Coronary artery (tissue), 2 donors: ENCODE measurements at regions not wholly inside any gene's neighbourhood (a gene's known extent, or its start where the extent isn't known, plus 50 kb on each side); places are given as distances from the start of the nearest gene placed in this dataset.

Experiments used
- DNase-seq: peaks from one replicate; pipeline ENCODE4 v3.0.0-alpha.2; 2017; ENCODE audit warnings: low spot score
- H3K27ac ChIP-seq, 2 donors: fragments of 200-600 bp; sonication (generic); one replicate each; pipeline ENCODE4 v1.5.1; 2016 to 2019
- H3K4me3 ChIP-seq: fragments of 200-600 bp; sonication (generic); 2 replicates; pipeline ENCODE4 v1.5.1; 2016; ENCODE audit warnings: mild to moderate bottlenecking, moderate library complexity
- CTCF ChIP-seq: fragments of 200-600 bp; sonication (generic); IDR thresholded peaks from one replicate; pipeline ENCODE4 v1.5.1; 2019; ENCODE audit warnings: antibody characterized with exemption

DNA sequence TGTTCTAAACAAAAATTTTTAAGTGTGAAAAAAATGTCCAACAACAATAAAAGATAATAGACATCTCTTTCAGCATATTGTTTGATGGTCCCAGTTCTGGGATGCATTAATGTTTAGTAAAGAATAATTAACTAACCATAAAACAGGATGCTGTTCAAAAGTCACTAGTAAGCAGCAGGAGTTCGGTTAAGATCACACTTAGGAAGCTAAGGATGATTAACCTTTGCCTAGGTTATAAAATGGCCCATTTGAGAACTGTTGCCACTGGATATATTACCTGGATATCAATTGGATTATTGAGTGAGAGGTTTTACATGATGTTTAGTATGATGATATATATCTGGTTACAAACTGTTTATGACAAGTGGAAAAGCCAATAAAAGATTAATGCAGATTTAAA lies 171.7 kb downstream of the ATG4C start:
- Histone ChIP-seq H3K27ac (no peak overlapping the region), H3K4me3 (no peak overlapping the region)
- DNase-seq: no peak
- TF ChIP-seq CTCF: no peak

DNA sequence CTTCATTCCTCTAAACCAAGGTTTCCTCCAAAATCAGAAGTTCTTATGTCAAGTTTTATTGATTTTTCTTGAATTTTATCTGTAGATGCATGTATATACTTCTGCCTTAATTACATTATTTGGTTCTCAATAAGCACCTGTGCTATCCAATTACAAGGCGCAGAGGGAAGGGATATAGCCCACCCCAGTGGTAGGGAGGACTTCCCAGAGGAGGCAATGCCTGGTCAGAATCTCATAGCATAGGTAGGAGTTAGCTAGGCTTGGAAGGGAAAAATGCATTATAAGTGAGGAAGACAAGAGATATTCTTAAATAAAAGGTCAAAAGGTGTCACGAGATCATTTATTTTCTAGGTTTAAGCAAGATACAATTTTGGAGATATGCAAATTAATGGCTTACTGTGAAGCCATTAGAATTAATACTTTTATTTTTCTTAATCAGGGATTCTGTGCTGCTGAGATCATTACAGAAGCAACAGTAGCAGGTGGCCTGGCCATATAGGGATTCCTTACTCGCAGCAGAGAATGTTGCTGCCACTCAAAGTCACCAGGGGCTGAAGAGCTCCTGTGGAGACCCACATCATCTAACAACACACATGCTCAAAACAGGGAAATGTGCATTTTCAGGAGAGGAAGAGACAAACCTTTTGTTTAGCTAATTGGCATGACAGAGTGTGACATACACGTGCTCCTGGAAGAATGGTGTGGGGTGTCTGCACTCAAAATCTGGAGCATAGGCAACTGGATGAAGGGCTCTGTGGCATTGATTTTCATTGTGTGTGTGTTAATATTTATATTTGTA lies 178.3 kb downstream of the ATG4C start:
- DNase-seq: no peak
- TF ChIP-seq CTCF: no peak
- H3K4me3 ChIP-seq: no peak overlapping the region
- no peak overlapping the region for H3K27ac ChIP-seq

DNA sequence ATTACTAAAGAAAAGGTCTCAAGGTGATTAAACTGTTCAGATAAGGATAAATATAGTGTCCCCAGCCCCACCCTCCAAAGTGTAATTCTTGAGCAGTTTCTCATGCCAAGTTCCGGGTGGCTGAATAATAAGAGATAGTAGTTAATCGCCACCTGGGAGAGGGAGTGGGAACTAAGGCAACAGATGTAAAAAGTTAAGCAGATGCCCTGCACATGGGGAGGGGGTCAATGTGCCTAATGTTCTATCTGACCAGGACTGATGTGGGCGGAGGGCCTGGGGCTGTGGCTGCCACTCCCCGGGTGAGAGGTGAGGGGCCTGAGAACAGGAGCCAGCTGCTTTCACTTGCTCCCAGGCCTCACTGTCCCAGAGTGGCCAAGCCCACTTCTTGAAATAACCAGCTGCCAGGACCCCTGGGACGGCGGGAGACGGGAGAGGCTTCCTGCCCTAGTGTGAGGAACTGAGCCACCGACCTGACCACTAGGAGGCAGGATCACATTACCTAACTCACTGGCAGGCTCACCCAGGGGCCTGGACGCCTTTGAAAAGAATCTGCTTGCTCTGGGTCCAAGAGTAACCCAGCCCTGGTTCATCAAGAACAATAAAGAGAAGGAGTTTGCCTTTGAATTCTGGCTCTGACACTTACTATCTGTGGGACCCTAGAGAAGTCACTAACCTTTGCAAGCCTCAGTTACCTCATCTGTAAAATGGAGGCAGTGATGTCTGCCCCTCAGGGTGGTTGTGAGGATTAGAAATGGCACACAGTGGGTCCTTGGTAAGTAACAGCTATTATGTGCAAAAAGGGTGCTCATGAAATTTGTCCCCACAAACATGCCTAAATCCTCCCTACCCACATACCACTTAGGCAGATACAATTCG lies 179.2 kb downstream of the ATG4C start:
- no peak for TF ChIP-seq CTCF
- Histone ChIP-seq H3K27ac (no peak overlapping the region), H3K4me3 (no peak overlapping the region)
- no peak for DNase-seq

DNA sequence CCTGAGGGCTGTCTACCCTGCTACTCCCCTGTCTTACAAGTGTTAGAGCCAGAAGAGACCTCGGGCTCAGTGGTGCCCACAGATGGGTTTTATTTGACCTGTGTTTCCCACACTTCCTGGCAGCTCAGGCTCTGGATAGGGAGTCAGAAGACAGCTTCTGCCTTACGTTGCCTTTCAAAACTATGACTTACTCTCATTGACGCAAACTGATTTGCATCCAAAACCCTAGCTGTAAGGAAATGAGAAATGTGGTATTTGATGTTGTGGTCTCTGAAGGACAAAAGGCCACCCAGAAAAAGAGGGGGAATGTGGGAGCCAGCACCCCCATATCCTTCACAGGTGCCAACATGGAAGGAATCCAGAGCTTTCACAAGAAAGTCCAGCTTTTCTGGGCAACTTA lies 180.2 kb downstream of the ATG4C start:
- TF ChIP-seq CTCF: no peak
- no peak for DNase-seq
- Histone ChIP-seq H3K27ac (no peak overlapping the region), H3K4me3 (no peak overlapping the region)

DNA sequence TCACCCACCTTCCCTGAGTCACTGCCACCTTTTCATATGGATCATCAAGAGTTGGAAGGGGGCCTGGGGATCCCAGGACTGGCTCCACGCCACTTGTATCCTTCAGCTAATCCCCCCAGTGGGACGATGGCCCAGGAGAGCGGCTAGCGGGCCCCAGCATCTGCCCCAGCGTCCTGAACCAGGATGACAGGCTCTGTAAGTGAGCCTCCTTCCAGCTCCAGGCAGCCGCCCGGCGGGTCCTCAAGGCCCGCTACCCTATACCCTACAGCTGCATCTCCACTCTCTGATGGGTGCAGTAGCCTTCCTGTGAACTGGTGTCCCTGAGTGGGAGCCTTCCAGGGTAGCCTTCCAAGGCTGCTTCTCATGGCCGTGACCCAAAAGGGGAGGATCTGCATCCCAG lies 183.1 kb downstream of the ATG4C start:
- H3K27ac ChIP-seq: no peak overlapping the region
- no peak for TF ChIP-seq CTCF
- H3K4me3 ChIP-seq: no peak overlapping the region
- DNase-seq: no peak

DNA sequence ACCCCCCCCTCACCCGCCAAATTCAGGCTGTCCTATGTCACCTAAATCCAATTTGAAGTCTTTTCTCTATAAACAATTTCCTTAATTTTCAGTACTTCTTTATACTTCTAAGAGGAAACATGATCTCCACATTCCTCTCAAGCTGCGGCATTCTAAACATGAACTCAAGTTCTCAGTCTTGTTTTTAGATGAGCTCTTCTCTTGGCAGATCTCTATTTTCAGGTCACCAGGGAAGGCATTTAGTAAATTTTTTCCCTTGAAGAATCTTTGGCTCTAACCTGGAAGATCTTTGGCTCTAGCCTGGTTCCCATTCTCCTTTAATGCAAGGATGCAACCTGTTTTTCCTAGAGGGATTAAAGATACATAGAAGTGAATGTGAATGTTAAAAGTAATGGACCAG lies 193.4 kb downstream of the ATG4C start:
- no peak for DNase-seq
- Histone ChIP-seq H3K4me3 (no peak overlapping the region), H3K27ac (no peak overlapping the region)
- TF ChIP-seq CTCF: no peak
